ENCODE measurements at regions not wholly inside any gene's neighbourhood (a gene's known extent, or its start where the extent isn't known, plus 50 kb on each side); places are given as distances from the start of the nearest gene placed in this dataset.

DNA sequence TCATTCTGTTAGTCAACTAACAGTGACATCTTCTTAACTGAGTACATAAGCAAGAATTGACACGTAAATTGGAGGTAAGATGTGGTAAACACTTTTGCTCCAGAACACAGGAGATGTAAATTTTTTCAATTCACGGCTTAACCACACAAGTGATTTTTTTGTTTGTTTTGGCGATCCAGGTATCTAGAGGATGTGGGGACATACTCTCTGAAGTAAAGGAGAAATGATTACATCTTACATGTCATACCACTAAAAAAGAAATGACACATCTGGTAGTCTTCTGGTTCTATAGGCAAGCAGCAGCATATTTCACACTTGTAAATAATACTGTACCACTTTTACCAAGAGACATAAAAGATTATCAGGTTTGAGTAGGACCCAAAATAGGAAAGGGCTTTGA lies 200.3 kb upstream of the ZWINT start:
- in situ Hi-C loops (cut with HindIII; ENCODE audit: low pct_unique_long_range_greater_than_20kb, low sequenced_read_pairs), result no loop called here
- intact Hi-C loops (cut with micrococcal nuclease; ENCODE audit: unreplicated experiment), result no loop called here
- POLR2A ChIA-PET, result no interaction called here
- DNase-seq (ENCODE audit: low read depth, low spot score), result no peak
- TF ChIP-seq TCF7L2 (IDR thresholded peaks at IDR 0.05; ENCODE audit: low read depth, low read length), result no peak
- TF ChIP-seq, protein P1, sequence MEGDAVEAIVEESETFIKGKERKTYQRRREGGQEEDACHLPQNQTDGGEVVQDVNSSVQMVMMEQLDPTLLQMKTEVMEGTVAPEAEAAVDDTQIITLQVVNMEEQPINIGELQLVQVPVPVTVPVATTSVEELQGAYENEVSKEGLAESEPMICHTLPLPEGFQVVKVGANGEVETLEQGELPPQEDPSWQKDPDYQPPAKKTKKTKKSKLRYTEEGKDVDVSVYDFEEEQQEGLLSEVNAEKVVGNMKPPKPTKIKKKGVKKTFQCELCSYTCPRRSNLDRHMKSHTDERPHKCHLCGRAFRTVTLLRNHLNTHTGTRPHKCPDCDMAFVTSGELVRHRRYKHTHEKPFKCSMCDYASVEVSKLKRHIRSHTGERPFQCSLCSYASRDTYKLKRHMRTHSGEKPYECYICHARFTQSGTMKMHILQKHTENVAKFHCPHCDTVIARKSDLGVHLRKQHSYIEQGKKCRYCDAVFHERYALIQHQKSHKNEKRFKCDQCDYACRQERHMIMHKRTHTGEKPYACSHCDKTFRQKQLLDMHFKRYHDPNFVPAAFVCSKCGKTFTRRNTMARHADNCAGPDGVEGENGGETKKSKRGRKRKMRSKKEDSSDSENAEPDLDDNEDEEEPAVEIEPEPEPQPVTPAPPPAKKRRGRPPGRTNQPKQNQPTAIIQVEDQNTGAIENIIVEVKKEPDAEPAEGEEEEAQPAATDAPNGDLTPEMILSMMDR (IDR thresholded peaks at IDR 0.05), result no peak
- TF ChIP-seq, protein P2, sequence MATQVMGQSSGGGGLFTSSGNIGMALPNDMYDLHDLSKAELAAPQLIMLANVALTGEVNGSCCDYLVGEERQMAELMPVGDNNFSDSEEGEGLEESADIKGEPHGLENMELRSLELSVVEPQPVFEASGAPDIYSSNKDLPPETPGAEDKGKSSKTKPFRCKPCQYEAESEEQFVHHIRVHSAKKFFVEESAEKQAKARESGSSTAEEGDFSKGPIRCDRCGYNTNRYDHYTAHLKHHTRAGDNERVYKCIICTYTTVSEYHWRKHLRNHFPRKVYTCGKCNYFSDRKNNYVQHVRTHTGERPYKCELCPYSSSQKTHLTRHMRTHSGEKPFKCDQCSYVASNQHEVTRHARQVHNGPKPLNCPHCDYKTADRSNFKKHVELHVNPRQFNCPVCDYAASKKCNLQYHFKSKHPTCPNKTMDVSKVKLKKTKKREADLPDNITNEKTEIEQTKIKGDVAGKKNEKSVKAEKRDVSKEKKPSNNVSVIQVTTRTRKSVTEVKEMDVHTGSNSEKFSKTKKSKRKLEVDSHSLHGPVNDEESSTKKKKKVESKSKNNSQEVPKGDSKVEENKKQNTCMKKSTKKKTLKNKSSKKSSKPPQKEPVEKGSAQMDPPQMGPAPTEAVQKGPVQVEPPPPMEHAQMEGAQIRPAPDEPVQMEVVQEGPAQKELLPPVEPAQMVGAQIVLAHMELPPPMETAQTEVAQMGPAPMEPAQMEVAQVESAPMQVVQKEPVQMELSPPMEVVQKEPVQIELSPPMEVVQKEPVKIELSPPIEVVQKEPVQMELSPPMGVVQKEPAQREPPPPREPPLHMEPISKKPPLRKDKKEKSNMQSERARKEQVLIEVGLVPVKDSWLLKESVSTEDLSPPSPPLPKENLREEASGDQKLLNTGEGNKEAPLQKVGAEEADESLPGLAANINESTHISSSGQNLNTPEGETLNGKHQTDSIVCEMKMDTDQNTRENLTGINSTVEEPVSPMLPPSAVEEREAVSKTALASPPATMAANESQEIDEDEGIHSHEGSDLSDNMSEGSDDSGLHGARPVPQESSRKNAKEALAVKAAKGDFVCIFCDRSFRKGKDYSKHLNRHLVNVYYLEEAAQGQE (IDR thresholded peaks at IDR 0.05; ENCODE audit: insufficient read depth in 1 of 2, low read depth in 2 of 2, low read length in 1 of 2), result no peak
- no peak for TF ChIP-seq POLR2AphosphoS5 (IDR thresholded peaks at IDR 0.05; ENCODE audit: low read depth, low read length)
- no peak for TF ChIP-seq SIN3A (IDR thresholded peaks at IDR 0.05; ENCODE audit: borderline replicate concordance, insufficient read depth, low read depth, low read length)
- H3K4me3 ChIP-seq (ENCODE audit: low read depth in 2 of 2, low read length in 2 of 2), result no peak overlapping the region
- no peak for ATAC-seq
- BruUV-seq (replicated peaks), result no TSS peak
- no peaks in the 10 kb centered on the region for H3K36me3 ChIP-seq (ENCODE audit: control insufficient read depth, insufficient read depth, low read length)
- no peaks in the 10 kb centered on the region for H3K4me1 ChIP-seq (ENCODE audit: control insufficient read depth, insufficient read depth, low read length)
- CTCF ChIA-PET, result no interaction called here
- no peaks in the 10 kb centered on the region for H3K27me3 ChIP-seq (ENCODE audit: control insufficient read depth, insufficient read depth, low read length)
- H3K9me3 ChIP-seq (ENCODE audit: control insufficient read depth, insufficient read depth, low read depth, low read length), result no peaks in the 10 kb centered on the region
- no peak overlapping the region for H3K27ac ChIP-seq (ENCODE audit: low read length)

DNA sequence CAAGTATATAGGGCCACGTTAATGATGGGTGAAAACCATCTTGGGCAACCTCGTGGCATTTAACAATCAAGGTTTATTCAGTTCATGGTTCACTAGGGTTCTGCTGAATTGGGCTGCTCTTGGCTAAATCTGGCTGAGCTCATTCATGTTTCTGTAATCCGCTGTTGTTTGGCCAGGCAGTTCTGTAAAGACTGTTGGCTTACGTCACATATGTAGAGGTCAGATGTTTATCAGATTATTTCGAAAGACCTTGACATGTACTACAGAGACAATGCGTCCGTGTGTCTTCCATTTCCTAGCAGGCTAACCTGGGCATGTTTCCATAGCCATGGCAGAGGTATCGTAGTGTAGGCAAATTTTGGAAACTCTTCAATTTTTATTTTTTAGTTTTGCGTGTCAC lies 190.0 kb upstream of the ZWINT start:
- DNase-seq (ENCODE audit: low read depth, low spot score) (no peak), ATAC-seq (no peak)
- TF ChIP-seq SIN3A (IDR thresholded peaks at IDR 0.05; ENCODE audit: borderline replicate concordance, insufficient read depth, low read depth, low read length) (no peak), POLR2AphosphoS5 (IDR thresholded peaks at IDR 0.05; ENCODE audit: low read depth, low read length) (no peak), TCF7L2 (IDR thresholded peaks at IDR 0.05; ENCODE audit: low read depth, low read length) (no peak)
- TF ChIP-seq, protein P1 (IDR thresholded peaks at IDR 0.05), result no peak
- TF ChIP-seq, protein P2 (IDR thresholded peaks at IDR 0.05; ENCODE audit: insufficient read depth in 1 of 2, low read depth in 2 of 2, low read length in 1 of 2), result no peak
- Histone ChIP-seq H3K27me3 (ENCODE audit: control insufficient read depth, insufficient read depth, low read length) (no peaks in the 10 kb centered on the region), H3K36me3 (ENCODE audit: control insufficient read depth, insufficient read depth, low read length) (no peaks in the 10 kb centered on the region), H3K9me3 (ENCODE audit: control insufficient read depth, insufficient read depth, low read depth, low read length) (no peaks in the 10 kb centered on the region; the same call in 1 of the 2 replicates), H3K4me1 (ENCODE audit: control insufficient read depth, insufficient read depth, low read length) (no peaks in the 10 kb centered on the region), H3K27ac (ENCODE audit: low read length) (no peak overlapping the region), H3K4me3 (ENCODE audit: low read depth in 2 of 2, low read length in 2 of 2) (no peak overlapping the region)
- in situ Hi-C loops (cut with HindIII; ENCODE audit: low pct_unique_long_range_greater_than_20kb, low sequenced_read_pairs) (no loop called here), intact Hi-C loops (cut with micrococcal nuclease; ENCODE audit: unreplicated experiment) (no loop called here)
- CTCF ChIA-PET, result no interaction called here
- POLR2A ChIA-PET, result no interaction called here
- BruUV-seq (replicated peaks), result no TSS peak

Data from Panc1 (cell line).